ENCODE measurements at regions not wholly inside any gene's neighbourhood (a gene's known extent, or its start where the extent isn't known, plus 50 kb on each side); places are given as distances from the start of the nearest gene placed in this dataset.

- ATAC-seq (ENCODE audit: poor library complexity) (no peak), DNase-seq (no peak)
- intact Hi-C loops (cut with DNase I): no loop called here
Observed at GRCh38 chr6:158920311-158920905, 79.6 kb downstream of the RSPH3 start.

- DNase-seq (no peak), ATAC-seq (ENCODE audit: poor library complexity) (no peak)
- intact Hi-C loops (cut with DNase I): no loop called here
Observed at GRCh38 chr6:158919865-158920264, 80.1 kb downstream of the RSPH3 start.

- intact Hi-C loops (cut with DNase I): no loop called here
- no peak for ATAC-seq (ENCODE audit: poor library complexity)
- DNase-seq: no peak
Observed at GRCh38 chr6:158916617-158917016, 83.4 kb downstream of the RSPH3 start.

DNA sequence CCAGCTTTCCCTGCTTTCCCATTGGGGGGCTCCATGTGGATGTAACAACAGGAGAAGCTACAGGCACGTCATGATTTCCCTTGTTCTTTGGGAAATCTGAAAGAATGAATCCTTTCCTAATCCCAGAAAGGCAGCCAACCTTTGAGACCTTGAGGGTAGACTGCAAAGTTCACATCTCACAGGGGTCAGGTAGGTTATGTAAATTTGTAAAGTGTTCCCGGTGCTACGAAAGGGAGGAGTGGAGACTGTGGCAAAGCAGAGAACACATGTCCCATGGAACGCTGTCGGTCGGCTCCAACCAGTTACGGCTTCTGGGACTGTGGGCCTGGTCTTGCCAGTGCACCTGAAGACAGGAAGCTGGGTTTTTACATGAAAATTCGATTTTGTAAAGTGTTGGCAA is 85.1 kb downstream of the RSPH3 start:
- intact Hi-C loops (cut with DNase I): no loop called here
- no peak for DNase-seq
- no peak for ATAC-seq (ENCODE audit: poor library complexity)

GRCh38 chr6:158913580-158913979 is 86.4 kb downstream of the RSPH3 start:
- DNase-seq: no peak
- intact Hi-C loops (cut with DNase I): no loop called here
- no peak for ATAC-seq (ENCODE audit: poor library complexity)

- DNase-seq (no peak), ATAC-seq (ENCODE audit: poor library complexity) (no peak)
- intact Hi-C loops (cut with DNase I): no loop called here
Observed at GRCh38 chr6:158912655-158913054, 87.3 kb downstream of the RSPH3 start.

DNA sequence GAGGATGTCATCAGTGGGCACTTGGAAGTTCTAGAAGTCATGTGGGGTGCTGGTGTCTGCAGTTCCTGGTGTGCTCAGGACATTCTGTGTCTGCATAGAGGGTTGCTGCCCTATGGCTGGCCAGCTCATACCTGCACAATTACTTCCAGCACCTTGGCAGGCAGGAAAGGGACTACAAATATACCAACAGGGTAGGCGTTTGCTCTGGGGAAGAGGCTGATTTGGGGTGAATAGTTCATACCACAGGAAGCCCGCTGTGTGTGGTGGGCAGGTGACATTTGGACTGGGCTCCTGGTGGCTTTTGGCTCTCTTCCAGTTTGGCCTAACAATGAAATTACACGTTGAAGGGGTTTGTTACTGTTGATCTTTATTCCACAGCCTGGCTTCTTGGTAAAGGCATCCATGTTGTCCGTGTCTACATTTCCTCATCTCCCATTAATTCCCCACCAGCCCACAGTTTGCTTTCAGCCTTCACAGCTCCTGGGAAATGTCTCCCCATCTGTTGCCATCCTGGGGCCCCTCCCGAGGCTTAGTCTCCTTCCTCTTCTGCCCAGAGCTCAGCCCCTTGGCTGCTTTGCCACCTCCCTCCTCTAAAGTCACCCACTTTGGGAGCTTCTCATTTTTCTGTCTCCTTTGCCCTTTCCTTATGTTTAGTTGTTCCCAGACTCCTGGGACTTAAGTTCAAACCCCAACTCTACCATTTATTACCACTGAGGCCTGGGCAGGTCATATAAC is 88.1 kb downstream of the RSPH3 start:
- ATAC-seq (ENCODE audit: poor library complexity) (no peak), DNase-seq (no peak)
- intact Hi-C loops (cut with DNase I): no loop called here

GRCh38 chr6:158910484-158911440 is 89.2 kb downstream of the RSPH3 start:
- no peak for ATAC-seq (ENCODE audit: poor library complexity)
- intact Hi-C loops (cut with DNase I): no loop called here
- DNase-seq: no peak

GRCh38 chr6:158909938-158910337 is 90.1 kb downstream of the RSPH3 start:
- intact Hi-C loops (cut with DNase I): no loop called here
- no peak for ATAC-seq (ENCODE audit: poor library complexity)
- no peak for DNase-seq

GRCh38 chr6:158908606-158909005 is 89.4 kb upstream of the EZR start:
- intact Hi-C loops (cut with DNase I): no loop called here
- no peak for DNase-seq
- no peak for ATAC-seq (ENCODE audit: poor library complexity)

GRCh38 chr6:158907931-158908330 is 88.8 kb upstream of the EZR start:
- no peak for DNase-seq
- ATAC-seq (ENCODE audit: poor library complexity): no peak
- intact Hi-C loops (cut with DNase I): no loop called here

DNA sequence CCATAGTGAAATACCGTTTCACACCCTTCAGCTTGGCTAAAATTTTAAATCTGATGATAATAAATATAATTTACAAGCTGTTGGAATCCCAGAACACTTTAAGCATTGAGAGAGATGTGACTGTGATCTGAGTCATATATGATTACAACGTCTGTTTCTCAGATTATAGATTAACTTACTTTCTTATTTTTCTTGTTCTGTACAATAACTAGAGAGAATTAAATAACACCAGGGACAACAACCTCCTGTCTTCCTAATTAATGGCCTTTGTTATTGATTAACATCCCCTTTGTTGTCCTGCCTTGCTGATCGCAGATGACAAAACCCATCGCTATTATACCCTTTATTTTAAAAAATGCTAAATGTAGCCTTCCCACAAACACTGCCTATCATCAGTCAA is 87.8 kb upstream of the EZR start:
- no peak for ATAC-seq (ENCODE audit: poor library complexity)

GRCh38 chr6:158905277-158905676 is 86.1 kb upstream of the EZR start:
- ATAC-seq (ENCODE audit: poor library complexity): no peak
- no peak for DNase-seq
- intact Hi-C loops (cut with DNase I): no loop called here

More for the DNA sequence above, 87.8 kb upstream of the EZR start:
- no peak for DNase-seq
- intact Hi-C loops (cut with DNase I): no loop called here

DNA sequence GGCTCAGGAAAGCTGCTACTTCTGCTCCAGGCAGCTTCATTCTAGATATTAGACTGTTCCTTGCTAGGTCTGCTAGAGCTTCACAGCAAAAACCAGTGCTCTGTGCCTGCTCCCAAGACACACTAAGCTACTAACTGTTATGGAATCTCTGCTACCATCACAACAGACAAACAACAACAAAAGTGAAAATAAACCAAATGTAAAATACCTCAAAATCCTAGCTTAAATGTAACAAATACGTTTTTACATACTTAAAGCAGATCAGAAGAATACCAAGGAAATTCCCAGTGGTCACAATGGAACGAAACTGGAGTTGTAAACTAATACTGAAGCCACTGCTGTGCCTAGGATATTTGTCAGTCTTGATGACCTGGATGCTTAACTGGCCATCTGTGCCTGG is 84.6 kb upstream of the EZR start:
- ATAC-seq (ENCODE audit: poor library complexity) (no peak), DNase-seq (no peak)
- intact Hi-C loops (cut with DNase I): no loop called here

DNA sequence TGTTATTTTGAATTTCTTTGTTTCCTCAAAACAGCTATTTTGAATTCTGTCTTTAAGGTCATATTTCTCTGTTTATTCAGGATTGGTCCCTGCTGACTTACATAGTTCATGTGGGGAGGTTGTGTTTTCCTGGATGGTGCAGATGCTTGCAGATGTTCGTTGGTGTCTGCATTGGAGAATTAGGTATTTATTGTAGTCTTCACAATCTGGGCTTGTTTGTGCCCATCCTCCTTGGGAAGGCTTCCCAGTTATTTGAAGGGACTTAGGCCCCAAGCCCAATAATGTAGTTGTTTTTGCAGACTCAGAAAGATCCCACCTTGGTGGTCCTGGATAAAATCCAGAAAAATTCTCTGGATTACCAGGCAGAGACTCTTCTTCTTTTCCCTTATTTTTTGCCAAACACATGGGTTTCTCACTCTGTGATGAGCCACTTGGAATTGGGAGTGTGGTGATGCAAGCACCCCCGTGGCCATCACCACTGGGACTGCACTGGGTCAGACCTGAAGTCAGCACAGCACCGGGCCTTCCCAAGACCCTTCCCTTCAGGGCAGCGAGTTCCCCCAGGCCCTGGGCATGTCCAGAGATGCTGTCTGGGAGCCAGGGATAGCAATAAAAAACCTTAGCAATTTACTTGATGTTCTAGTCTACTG is 81.6 kb upstream of the EZR start:
- no peak for DNase-seq
- intact Hi-C loops (cut with DNase I): no loop called here
- ATAC-seq (ENCODE audit: poor library complexity): no peak

GRCh38 chr6:158897236-158897635 is 78.1 kb upstream of the EZR start:
- ATAC-seq (ENCODE audit: poor library complexity) (no peak), DNase-seq (no peak)
- intact Hi-C loops (cut with DNase I): no loop called here

GRCh38 chr6:158895661-158896060 is 76.5 kb upstream of the EZR start:
- intact Hi-C loops (cut with DNase I): no loop called here
- ATAC-seq (ENCODE audit: poor library complexity) (no peak), DNase-seq (no peak)

DNA sequence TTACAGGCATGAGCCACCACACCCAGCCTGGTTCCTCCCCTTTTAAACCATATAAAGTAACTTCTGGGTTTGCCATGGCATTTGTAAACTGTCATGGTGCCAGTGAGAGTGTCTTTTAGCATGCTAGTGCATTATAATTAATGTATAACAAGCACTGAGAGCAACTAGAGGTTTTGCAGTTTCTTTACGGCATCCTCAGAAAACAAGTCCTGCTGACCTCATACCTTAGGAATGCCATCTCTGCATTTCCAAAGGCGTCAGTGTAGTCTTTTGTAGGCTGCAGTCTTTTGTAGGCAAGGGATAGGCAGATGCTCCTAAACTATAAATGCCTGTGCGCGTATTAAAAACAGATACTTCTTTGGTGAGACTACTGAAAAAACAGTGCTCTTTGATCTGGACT is 75.0 kb upstream of the EZR start:
- intact Hi-C loops (cut with DNase I): no loop called here
- ATAC-seq (ENCODE audit: poor library complexity): no peak
- no peak for DNase-seq

DNA sequence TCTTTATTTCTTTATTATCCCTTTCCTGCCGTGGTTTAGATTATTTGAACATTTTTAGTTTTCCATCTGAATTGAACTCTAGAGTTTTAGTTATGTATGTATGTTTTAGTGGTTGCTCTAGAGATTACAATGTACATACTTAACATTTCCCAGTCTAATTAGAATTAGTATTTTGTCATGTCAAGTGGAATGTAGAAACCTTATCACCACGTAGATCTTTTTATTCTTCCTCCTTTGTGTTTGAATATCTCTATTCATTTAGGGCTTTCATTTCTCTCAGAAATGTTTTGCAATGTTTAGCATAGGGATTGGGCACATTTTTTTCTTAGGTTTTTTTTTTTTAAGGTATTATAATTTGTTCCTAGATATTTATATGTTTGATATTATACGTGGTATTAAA is 73.1 kb upstream of the EZR start:
- intact Hi-C loops (cut with DNase I): no loop called here
- no peak for ATAC-seq (ENCODE audit: poor library complexity)
- no peak for DNase-seq

Data from Right ventricle myocardium superior (tissue), 1 donor.